Activated CD4-positive, alpha-beta T cell treated with anti-CD3 and anti-CD28 coated beads, Interleukin-2, amount 10 ng/mL, durations not matched to agents 7 days and 5 days (primary cell): ENCODE measurements at regions not wholly inside any gene's neighbourhood (a gene's known extent, or its start where the extent isn't known, plus 50 kb on each side); places are given as distances from the start of the nearest gene placed in this dataset.
"Not testable (repeated sequence)": the region's sequence is repeated elsewhere in the genome, so short reads cannot be mapped to it uniquely, and the experiment has no call there.

ENCODE experiments used
- CTCF ChIA-PET: fragments of 350-600 bp; sonication (Branson Sonifier 250); formaldehyde crosslinking; loops from one replicate; lab custom pipeline; 2021; ENCODE audit warnings: antibody characterized with exemption; lab: Charles Lee
- POLR2A ChIA-PET: fragments of 350-600 bp; sonication (Branson Sonifier 250); formaldehyde crosslinking; loops from one replicate; lab custom pipeline; 2021; ENCODE audit warnings: antibody characterized with exemption; lab: Charles Lee
- DNase-seq: peaks from one replicate; pipeline ENCODE4 v3.0.0-alpha.2; 2020
- H3K27ac Mint-ChIP-seq: one replicate; pipeline ENCODE4 v1.8.0; 2021; ENCODE audit warnings: mild to moderate bottlenecking, moderate library complexity, mixed read lengths
- H3K27me3 Mint-ChIP-seq: one replicate; pipeline ENCODE4 v1.8.0; 2021; ENCODE audit warnings: mixed read lengths
- H3K36me3 Mint-ChIP-seq: one replicate; pipeline ENCODE4 v1.8.0; 2021; ENCODE audit warnings: low read depth, mixed read lengths
- H3K4me1 Mint-ChIP-seq: one replicate; pipeline ENCODE4 v1.8.0; 2021; ENCODE audit warnings: mixed read lengths
- H3K4me3 Mint-ChIP-seq: one replicate; pipeline ENCODE4 v1.8.0; 2021; ENCODE audit warnings: mild to moderate bottlenecking, moderate library complexity, mixed read lengths
- H3K9me3 Mint-ChIP-seq: one replicate; pipeline ENCODE4 v1.8.0; 2021; ENCODE audit warnings: mixed read lengths

GRCh38 chr11:25613451-25613850 is 718.5 kb upstream of the ANO3 start:
- POLR2A ChIA-PET = no interaction called here
- Mint-ChIP-seq H3K9me3 (peaks cover 10% of the 10 kb centered on the region), H3K27me3 (no peaks in the 10 kb centered on the region), H3K27ac (no peak overlapping the region), H3K4me1 (no peaks in the 10 kb centered on the region), H3K4me3 (no peak overlapping the region), H3K36me3 (no peaks in the 10 kb centered on the region)
- no peak for DNase-seq
- CTCF ChIA-PET = no interaction called here

GRCh38 chr11:25613865-25614264 is 718.1 kb upstream of the ANO3 start:
- peaks cover 10% of the 10 kb centered on the region for H3K9me3 Mint-ChIP-seq
- no peak overlapping the region for H3K27ac Mint-ChIP-seq
- no peaks in the 10 kb centered on the region for H3K36me3 Mint-ChIP-seq
- no peak for DNase-seq
- no peaks in the 10 kb centered on the region for H3K27me3 Mint-ChIP-seq
- H3K4me3 Mint-ChIP-seq = no peak overlapping the region
- H3K4me1 Mint-ChIP-seq = no peaks in the 10 kb centered on the region
- POLR2A ChIA-PET = no interaction called here
- CTCF ChIA-PET = no interaction called here

GRCh38 chr11:25615069-25615468 is 716.9 kb upstream of the ANO3 start:
- Mint-ChIP-seq H3K36me3 (no peaks in the 10 kb centered on the region), H3K27me3 (no peaks in the 10 kb centered on the region), H3K27ac (no peak overlapping the region), H3K4me3 (no peak overlapping the region), H3K9me3 (peaks cover 7% of the 10 kb centered on the region), H3K4me1 (no peaks in the 10 kb centered on the region)
- POLR2A ChIA-PET = no interaction called here
- CTCF ChIA-PET = interaction anchor here (0.6 kb wide), 1 partner anchor 639 kb away, joined by 3 read pairs; no protein-coding TSS in a partner anchor
- DNase-seq = no peak

GRCh38 chr11:25615841-25616240 is 716.1 kb upstream of the ANO3 start:
- CTCF ChIA-PET = no interaction called here
- H3K27ac Mint-ChIP-seq = no peak overlapping the region
- POLR2A ChIA-PET = no interaction called here
- H3K27me3 Mint-ChIP-seq = no peaks in the 10 kb centered on the region
- no peaks in the 10 kb centered on the region for H3K36me3 Mint-ChIP-seq
- H3K4me3 Mint-ChIP-seq = no peak overlapping the region
- H3K4me1 Mint-ChIP-seq = no peaks in the 10 kb centered on the region
- peaks cover 7% of the 10 kb centered on the region for H3K9me3 Mint-ChIP-seq
- DNase-seq = no peak

- POLR2A ChIA-PET = no interaction called here
- DNase-seq = no peak
- H3K27ac Mint-ChIP-seq = no peak overlapping the region
- H3K4me1 Mint-ChIP-seq = no peaks in the 10 kb centered on the region
- H3K27me3 Mint-ChIP-seq = no peaks in the 10 kb centered on the region
- CTCF ChIA-PET = no interaction called here
- no peaks in the 10 kb centered on the region for H3K36me3 Mint-ChIP-seq
- peaks cover 14% of the 10 kb centered on the region for H3K9me3 Mint-ChIP-seq
- no peak overlapping the region for H3K4me3 Mint-ChIP-seq
Observed at GRCh38 chr11:25625094-25625493, 706.8 kb upstream of the ANO3 start.

GRCh38 chr11:25628030-25628429 is 703.9 kb upstream of the ANO3 start:
- no peaks in the 10 kb centered on the region for H3K36me3 Mint-ChIP-seq
- H3K9me3 Mint-ChIP-seq = peaks cover 20% of the 10 kb centered on the region
- no peak overlapping the region for H3K27ac Mint-ChIP-seq
- POLR2A ChIA-PET = no interaction called here
- H3K4me3 Mint-ChIP-seq = no peak overlapping the region
- H3K27me3 Mint-ChIP-seq = no peaks in the 10 kb centered on the region
- CTCF ChIA-PET = no interaction called here
- DNase-seq = no peak
- no peaks in the 10 kb centered on the region for H3K4me1 Mint-ChIP-seq

- H3K27ac Mint-ChIP-seq = no peak overlapping the region
- H3K4me1 Mint-ChIP-seq = no peaks in the 10 kb centered on the region
- peaks cover 10% of the 10 kb centered on the region for H3K9me3 Mint-ChIP-seq
- H3K27me3 Mint-ChIP-seq = no peaks in the 10 kb centered on the region
- H3K36me3 Mint-ChIP-seq = no peaks in the 10 kb centered on the region
- ChIA-PET POLR2A (no interaction called here), CTCF (no interaction called here)
- no peak for DNase-seq
- no peak overlapping the region for H3K4me3 Mint-ChIP-seq
Observed at GRCh38 chr11:25633230-25633629, 698.7 kb upstream of the ANO3 start.

- DNase-seq, CTCF ChIA-PET, H3K4me1 Mint-ChIP-seq, H3K27ac Mint-ChIP-seq, H3K4me3 Mint-ChIP-seq, POLR2A ChIA-PET, H3K36me3 Mint-ChIP-seq, H3K27me3 Mint-ChIP-seq: not testable (repeated sequence)
- peaks cover 16% of the 10 kb centered on the region for H3K9me3 Mint-ChIP-seq
Observed at GRCh38 chr11:25649220-25649619, 682.7 kb upstream of the ANO3 start.

GRCh38 chr11:25650319-25650718 is 681.6 kb upstream of the ANO3 start:
- Mint-ChIP-seq H3K27ac (no peak overlapping the region), H3K4me3 (no peak overlapping the region), H3K36me3 (no peaks in the 10 kb centered on the region), H3K4me1 (no peaks in the 10 kb centered on the region), H3K27me3 (no peaks in the 10 kb centered on the region), H3K9me3 (peaks cover 16% of the 10 kb centered on the region)
- ChIA-PET POLR2A (no interaction called here), CTCF (no interaction called here)
- DNase-seq = no peak

- ChIA-PET CTCF (no interaction called here), POLR2A (no interaction called here)
- peaks cover 6% of the 10 kb centered on the region for H3K9me3 Mint-ChIP-seq
- no peak overlapping the region for H3K4me3 Mint-ChIP-seq
- H3K27me3 Mint-ChIP-seq = no peaks in the 10 kb centered on the region
- no peak for DNase-seq
- H3K36me3 Mint-ChIP-seq = no peaks in the 10 kb centered on the region
- no peak overlapping the region for H3K27ac Mint-ChIP-seq
- no peaks in the 10 kb centered on the region for H3K4me1 Mint-ChIP-seq
Observed at GRCh38 chr11:25655636-25656035, 676.3 kb upstream of the ANO3 start.

GRCh38 chr11:25658916-25659315 is 673.0 kb upstream of the ANO3 start:
- H3K9me3 Mint-ChIP-seq = peaks cover 3% of the 10 kb centered on the region
- ChIA-PET POLR2A (no interaction called here), CTCF (no interaction called here)
- no peaks in the 10 kb centered on the region for H3K4me1 Mint-ChIP-seq
- no peak for DNase-seq
- H3K4me3 Mint-ChIP-seq = no peak overlapping the region
- no peaks in the 10 kb centered on the region for H3K36me3 Mint-ChIP-seq
- no peak overlapping the region for H3K27ac Mint-ChIP-seq
- no peaks in the 10 kb centered on the region for H3K27me3 Mint-ChIP-seq

- Mint-ChIP-seq H3K4me1 (no peaks in the 10 kb centered on the region), H3K27ac (no peak overlapping the region), H3K36me3 (no peaks in the 10 kb centered on the region), H3K9me3 (peaks cover 3% of the 10 kb centered on the region), H3K27me3 (no peaks in the 10 kb centered on the region), H3K4me3 (no peak overlapping the region)
- no peak for DNase-seq
- ChIA-PET POLR2A (no interaction called here), CTCF (no interaction called here)
Observed at GRCh38 chr11:25659706-25660105, 672.2 kb upstream of the ANO3 start.

- no peak for DNase-seq
- Mint-ChIP-seq H3K27ac (no peak overlapping the region), H3K36me3 (no peaks in the 10 kb centered on the region), H3K4me3 (no peak overlapping the region), H3K9me3 (peaks cover 2% of the 10 kb centered on the region), H3K4me1 (no peaks in the 10 kb centered on the region), H3K27me3 (no peaks in the 10 kb centered on the region)
- ChIA-PET CTCF (no interaction called here), POLR2A (no interaction called here)
Observed at GRCh38 chr11:25667871-25668270, 664.1 kb upstream of the ANO3 start.

- no peak for DNase-seq
- POLR2A ChIA-PET = no interaction called here
- peaks cover 27% of the 10 kb centered on the region for H3K9me3 Mint-ChIP-seq
- no peaks in the 10 kb centered on the region for H3K36me3 Mint-ChIP-seq
- no peak overlapping the region for H3K4me3 Mint-ChIP-seq
- no peaks in the 10 kb centered on the region for H3K27me3 Mint-ChIP-seq
- no peaks in the 10 kb centered on the region for H3K4me1 Mint-ChIP-seq
- no peak overlapping the region for H3K27ac Mint-ChIP-seq
- CTCF ChIA-PET = no interaction called here
Observed at GRCh38 chr11:25691959-25692358, 640.0 kb upstream of the ANO3 start.
